PC-9 (cell line): ENCODE measurements at regions not wholly inside any gene's neighbourhood (a gene's known extent, or its start where the extent isn't known, plus 50 kb on each side); places are given as distances from the start of the nearest gene placed in this dataset.

ENCODE experiments used
- EZH2 ChIP-seq: fragments of 200-600 bp; sonication (generic); IDR thresholded peaks from 2 replicates; pipeline ENCODE4 v1.8.0; 2017; ENCODE audit warnings: antibody characterized with exemption, low read depth
- TF ChIP-seq, protein P1 (sequence below): fragments of 200-600 bp; sonication (generic); conservative IDR thresholded peaks from 2 replicates; pipeline ENCODE4 v1.6.1; 2017; ENCODE audit warnings: mixed run types, antibody characterized with exemption, mild to moderate bottlenecking, moderate library complexity

DNA sequence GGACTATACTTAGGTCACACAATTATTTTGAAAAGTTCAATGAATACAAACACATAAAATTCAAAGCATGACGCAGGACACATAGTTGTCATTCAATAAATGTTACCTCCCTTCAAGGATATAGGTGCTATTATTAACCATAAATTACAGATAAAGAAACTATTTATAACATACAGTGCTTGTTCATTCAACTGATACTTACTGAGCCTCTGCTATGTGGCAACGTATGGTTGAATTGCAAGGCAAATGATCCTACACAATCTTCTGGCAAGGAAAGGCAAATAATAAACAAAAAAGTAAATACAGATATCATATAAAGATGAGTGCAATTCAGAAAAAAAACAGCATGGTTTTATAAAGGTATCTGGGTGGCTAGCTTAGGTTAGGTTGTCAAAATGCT, 614.7 kb downstream of the LTN1 start:
- TF ChIP-seq, protein P1, sequence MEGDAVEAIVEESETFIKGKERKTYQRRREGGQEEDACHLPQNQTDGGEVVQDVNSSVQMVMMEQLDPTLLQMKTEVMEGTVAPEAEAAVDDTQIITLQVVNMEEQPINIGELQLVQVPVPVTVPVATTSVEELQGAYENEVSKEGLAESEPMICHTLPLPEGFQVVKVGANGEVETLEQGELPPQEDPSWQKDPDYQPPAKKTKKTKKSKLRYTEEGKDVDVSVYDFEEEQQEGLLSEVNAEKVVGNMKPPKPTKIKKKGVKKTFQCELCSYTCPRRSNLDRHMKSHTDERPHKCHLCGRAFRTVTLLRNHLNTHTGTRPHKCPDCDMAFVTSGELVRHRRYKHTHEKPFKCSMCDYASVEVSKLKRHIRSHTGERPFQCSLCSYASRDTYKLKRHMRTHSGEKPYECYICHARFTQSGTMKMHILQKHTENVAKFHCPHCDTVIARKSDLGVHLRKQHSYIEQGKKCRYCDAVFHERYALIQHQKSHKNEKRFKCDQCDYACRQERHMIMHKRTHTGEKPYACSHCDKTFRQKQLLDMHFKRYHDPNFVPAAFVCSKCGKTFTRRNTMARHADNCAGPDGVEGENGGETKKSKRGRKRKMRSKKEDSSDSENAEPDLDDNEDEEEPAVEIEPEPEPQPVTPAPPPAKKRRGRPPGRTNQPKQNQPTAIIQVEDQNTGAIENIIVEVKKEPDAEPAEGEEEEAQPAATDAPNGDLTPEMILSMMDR, result no peak
- TF ChIP-seq EZH2, result no peak
